ENCODE measurements at regions not wholly inside any gene's neighbourhood (a gene's known extent, or its start where the extent isn't known, plus 50 kb on each side); places are given as distances from the start of the nearest gene placed in this dataset.

GRCh38 chr6:139778688-139779087 lies 404.2 kb upstream of the CITED2 start:
- DNase-seq (ENCODE audit: low read depth), result no peak
- no peak overlapping the region for H3K4me3 ChIP-seq (ENCODE audit: low read depth, low read length)
- TF ChIP-seq CTCF (IDR thresholded peaks at IDR 0.05; ENCODE audit: insufficient read depth, low read depth, low read length, missing control alignments), result no peak

GRCh38 chr6:139778106-139778505 lies 403.7 kb upstream of the CITED2 start:
- DNase-seq (ENCODE audit: low read depth), result no peak
- no peak overlapping the region for H3K4me3 ChIP-seq (ENCODE audit: low read depth, low read length)
- no peak for TF ChIP-seq CTCF (IDR thresholded peaks at IDR 0.05; ENCODE audit: insufficient read depth, low read depth, low read length, missing control alignments)

DNA sequence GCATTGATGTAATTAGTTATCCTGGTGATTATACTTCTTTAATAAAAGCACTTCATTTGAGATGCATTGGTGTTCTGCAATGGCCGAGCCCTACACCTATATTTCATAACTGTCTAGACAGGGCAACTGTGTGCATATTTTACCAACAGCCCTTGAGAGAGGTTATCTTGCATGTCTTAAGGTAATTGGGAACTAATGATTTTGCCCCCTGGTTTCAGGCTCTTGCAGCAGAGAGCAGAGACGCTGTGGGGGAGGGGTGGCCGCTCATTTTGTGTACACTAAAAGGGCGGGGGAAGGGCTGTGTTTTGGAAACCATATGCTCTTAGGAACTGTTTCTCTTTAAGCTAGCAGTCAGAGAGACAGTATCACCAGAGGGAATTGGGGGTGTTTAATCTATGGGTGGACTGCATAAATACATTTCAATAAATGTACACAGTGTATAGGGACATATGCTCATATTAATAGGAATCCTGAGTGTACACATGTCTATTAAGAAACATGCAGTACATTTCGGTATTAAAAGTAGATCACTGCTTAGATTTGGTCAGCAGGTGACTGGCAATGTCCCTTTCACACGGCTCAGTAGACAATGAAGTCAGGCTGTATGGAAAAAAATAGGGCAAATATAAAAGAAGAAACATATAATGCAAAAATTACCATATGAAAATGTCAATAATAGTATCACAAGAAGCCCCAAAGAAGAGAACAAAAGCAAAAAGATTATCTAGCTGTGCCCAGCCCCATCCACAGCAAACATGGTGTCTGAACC lies 402.9 kb upstream of the CITED2 start:
- H3K4me3 ChIP-seq (ENCODE audit: low read depth, low read length), result no peak overlapping the region
- DNase-seq (ENCODE audit: low read depth), result no peak
- TF ChIP-seq CTCF (IDR thresholded peaks at IDR 0.05; ENCODE audit: insufficient read depth, low read depth, low read length, missing control alignments), result no peak

DNA sequence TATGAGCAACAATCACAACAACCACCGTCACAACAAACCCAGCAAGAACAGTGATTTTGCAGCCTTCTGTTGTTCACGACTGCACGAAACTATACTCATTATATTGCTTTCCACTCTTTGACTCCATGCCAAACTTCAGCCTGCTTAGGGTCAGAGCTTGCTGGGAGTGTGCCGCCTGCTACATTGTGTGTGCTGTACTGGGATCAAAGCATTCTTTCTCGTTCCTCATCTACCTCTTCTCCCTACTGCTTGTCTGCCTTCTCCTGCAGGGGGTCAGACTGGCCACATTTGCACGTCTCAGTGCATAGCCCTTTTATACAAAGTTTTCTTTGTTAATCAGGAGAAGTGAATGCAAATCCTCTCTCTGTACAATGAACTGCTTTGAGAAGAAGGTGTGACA lies 401.6 kb upstream of the CITED2 start:
- H3K4me3 ChIP-seq (ENCODE audit: low read depth, low read length), result no peak overlapping the region
- TF ChIP-seq CTCF (IDR thresholded peaks at IDR 0.05; ENCODE audit: insufficient read depth, low read depth, low read length, missing control alignments), result no peak
- no peak for DNase-seq (ENCODE audit: low read depth)

- no peak for DNase-seq (ENCODE audit: low read depth)
- no peak overlapping the region for H3K4me3 ChIP-seq (ENCODE audit: low read depth, low read length)
- no peak for TF ChIP-seq CTCF (IDR thresholded peaks at IDR 0.05; ENCODE audit: insufficient read depth, low read depth, low read length, missing control alignments)
These were observed 393.7 kb upstream of the CITED2 start for GRCh38 chr6:139768196-139768595.

GRCh38 chr6:139766796-139767195 lies 392.3 kb upstream of the CITED2 start:
- no peak for TF ChIP-seq CTCF (IDR thresholded peaks at IDR 0.05; ENCODE audit: insufficient read depth, low read depth, low read length, missing control alignments)
- no peak overlapping the region for H3K4me3 ChIP-seq (ENCODE audit: low read depth, low read length)
- DNase-seq (ENCODE audit: low read depth), result no peak

GRCh38 chr6:139765825-139766285 lies 391.4 kb upstream of the CITED2 start:
- no peak for TF ChIP-seq CTCF (IDR thresholded peaks at IDR 0.05; ENCODE audit: insufficient read depth, low read depth, low read length, missing control alignments)
- H3K4me3 ChIP-seq (ENCODE audit: low read depth, low read length), result no peak overlapping the region
- DNase-seq (ENCODE audit: low read depth), result no peak

All from GM12865 (cell line).